SU-DHL-6 (cell line): ENCODE measurements at regions not wholly inside any gene's neighbourhood (a gene's known extent, or its start where the extent isn't known, plus 50 kb on each side); places are given as distances from the start of the nearest gene placed in this dataset.
"Not testable (repeated sequence)": the region's sequence is repeated elsewhere in the genome, so short reads cannot be mapped to it uniquely, and the experiment has no call there.

Experiments used
- EZH2phosphoT487 ChIP-seq: fragments of 200-600 bp; sonication (generic), shearing (Covaris generic); conservative IDR thresholded peaks from 2 replicates; pipeline ENCODE4 v1.6.1; 2018; ENCODE audit warnings: mild to moderate bottlenecking, antibody characterized with exemption, low read length, moderate library complexity, mixed read lengths
- TF ChIP-seq, protein P1 (sequence below): fragments of 200-600 bp; sonication (generic); IDR thresholded peaks from one replicate; pipeline ENCODE4 v1.5.1; 2017; ENCODE audit warnings: antibody characterized with exemption, mild to moderate bottlenecking, low read length, moderate library complexity; ENCODE audit not compliant: insufficient read depth, poor library complexity, severe bottlenecking

GRCh38 chr16:88226302-88226701 lies 156.5 kb upstream of the ZNF469 start:
- TF ChIP-seq, protein P1, sequence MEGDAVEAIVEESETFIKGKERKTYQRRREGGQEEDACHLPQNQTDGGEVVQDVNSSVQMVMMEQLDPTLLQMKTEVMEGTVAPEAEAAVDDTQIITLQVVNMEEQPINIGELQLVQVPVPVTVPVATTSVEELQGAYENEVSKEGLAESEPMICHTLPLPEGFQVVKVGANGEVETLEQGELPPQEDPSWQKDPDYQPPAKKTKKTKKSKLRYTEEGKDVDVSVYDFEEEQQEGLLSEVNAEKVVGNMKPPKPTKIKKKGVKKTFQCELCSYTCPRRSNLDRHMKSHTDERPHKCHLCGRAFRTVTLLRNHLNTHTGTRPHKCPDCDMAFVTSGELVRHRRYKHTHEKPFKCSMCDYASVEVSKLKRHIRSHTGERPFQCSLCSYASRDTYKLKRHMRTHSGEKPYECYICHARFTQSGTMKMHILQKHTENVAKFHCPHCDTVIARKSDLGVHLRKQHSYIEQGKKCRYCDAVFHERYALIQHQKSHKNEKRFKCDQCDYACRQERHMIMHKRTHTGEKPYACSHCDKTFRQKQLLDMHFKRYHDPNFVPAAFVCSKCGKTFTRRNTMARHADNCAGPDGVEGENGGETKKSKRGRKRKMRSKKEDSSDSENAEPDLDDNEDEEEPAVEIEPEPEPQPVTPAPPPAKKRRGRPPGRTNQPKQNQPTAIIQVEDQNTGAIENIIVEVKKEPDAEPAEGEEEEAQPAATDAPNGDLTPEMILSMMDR, result not testable (repeated sequence)
- not testable (repeated sequence) for TF ChIP-seq EZH2phosphoT487
